Natural killer cell treated with Interleukin-12 subunit alpha and Interleukin-12 subunit beta and Interleukin-15 and Interleukin-18, amount 100 ng/mL, for 72 hours (primary cell): ENCODE measurements at regions not wholly inside any gene's neighbourhood (a gene's known extent, or its start where the extent isn't known, plus 50 kb on each side); places are given as distances from the start of the nearest gene placed in this dataset.
A peak's percentile ranks its signal among the peaks of the same experiment; 100 is the strongest.
"Not testable (repeated sequence)": the region's sequence is repeated elsewhere in the genome, so short reads cannot be mapped to it uniquely, and the experiment has no call there.

ENCODE experiments used
- ATAC-seq, 2 donors: fragments of 150-1000 bp; cut with Tn5 transposase in 1 of 2; sonication (Bioruptor Pico), chemical (Tn5 transposase) in 1 of 2; 2 replicates each; pipeline ENCODE4 v1.10.0; 2021
- DNase-seq: peaks from one replicate; pipeline ENCODE4 v3.0.0; 2022; ENCODE audit warnings: low spot score
- H3K27ac Mint-ChIP-seq, 2 donors: 1 replicate in 1 of 2; 2 replicates in 1 of 2; pipeline ENCODE4 v1.8.0; 2022; ENCODE audit warnings: mixed read lengths in 2 of 2, mild to moderate bottlenecking in 1 of 2, moderate library complexity in 1 of 2
- H3K27me3 Mint-ChIP-seq, 2 donors: 1 replicate in 1 of 2; 2 replicates in 1 of 2; pipeline ENCODE4 v1.8.0; 2022; ENCODE audit warnings: mixed read lengths in 2 of 2
- H3K36me3 Mint-ChIP-seq: one replicate; pipeline ENCODE4 v1.8.0; 2022; ENCODE audit warnings: mixed read lengths
- H3K4me1 Mint-ChIP-seq, 2 donors: 1 replicate in 1 of 2; 2 replicates in 1 of 2; pipeline ENCODE4 v1.8.0; 2022; ENCODE audit warnings: low read depth in 2 of 2, mixed read lengths in 2 of 2, mild to moderate bottlenecking in 1 of 2
- H3K4me3 Mint-ChIP-seq: one replicate; pipeline ENCODE4 v1.8.0; 2022; ENCODE audit warnings: mixed read lengths
- H3K9me3 Mint-ChIP-seq: 2 replicates; pipeline ENCODE4 v1.8.0; 2022; ENCODE audit warnings: mixed read lengths

DNA sequence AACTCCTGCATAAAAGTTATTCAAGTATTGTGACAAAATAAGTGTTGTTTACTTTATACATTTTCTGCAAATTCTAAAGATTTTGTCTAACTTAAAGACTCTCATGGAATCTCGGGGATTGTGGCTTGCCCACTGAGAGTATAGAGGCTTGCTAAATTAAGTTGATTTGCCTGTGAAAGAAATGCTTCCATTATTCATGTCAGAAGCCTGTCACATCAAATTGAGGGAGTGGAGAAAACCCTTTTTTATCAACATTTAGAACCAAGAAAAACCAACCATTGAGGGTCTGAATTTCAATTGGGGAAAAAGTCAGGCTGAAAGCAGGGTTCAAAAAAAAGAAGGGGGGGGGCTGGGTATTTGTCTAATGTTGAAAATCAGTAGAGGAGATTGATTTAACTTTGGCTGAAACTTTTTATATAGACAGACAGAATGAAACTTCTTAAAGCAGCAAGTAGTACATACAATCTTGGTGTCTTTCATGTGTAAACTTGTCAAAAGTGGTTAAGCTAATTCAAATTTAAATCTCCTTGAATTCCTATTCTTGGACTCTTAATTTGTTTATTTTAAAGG is 144.8 kb upstream of the CXorf66 start:
- DNase-seq (no peak), ATAC-seq (no peak)
- Mint-ChIP-seq H3K9me3 (no peaks in the 10 kb centered on the region), H3K27me3 (peaks cover 0 to 13% of the 10 kb centered on the region in 2 donors), H3K27ac (no peak overlapping the region), H3K4me3 (no peak overlapping the region), H3K4me1 (no peaks in the 10 kb centered on the region), H3K36me3 (no peaks in the 10 kb centered on the region)

DNA sequence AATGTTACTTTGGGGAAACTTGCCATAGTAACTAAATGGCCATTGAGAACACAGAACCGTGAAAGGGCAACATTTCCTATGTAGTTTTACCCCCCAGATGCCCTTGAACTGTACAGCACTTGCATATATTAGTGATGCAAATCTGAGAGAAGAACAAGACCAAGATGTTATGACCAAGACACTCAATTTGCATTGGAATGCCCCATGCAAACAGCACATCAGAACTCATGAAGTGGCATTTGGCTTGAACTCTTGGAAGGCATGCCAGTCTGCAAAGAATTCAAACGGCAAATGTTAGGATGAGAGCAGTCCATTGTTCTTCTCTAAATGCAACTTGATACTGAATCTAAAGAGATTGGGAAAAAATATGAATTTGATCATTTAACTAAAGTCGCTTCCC is 139.4 kb upstream of the CXorf66 start:
- H3K4me1 Mint-ChIP-seq = no peaks in the 10 kb centered on the region
- no peaks in the 10 kb centered on the region for H3K36me3 Mint-ChIP-seq
- no peak overlapping the region for H3K4me3 Mint-ChIP-seq
- no peak overlapping the region for H3K27ac Mint-ChIP-seq
- H3K9me3 Mint-ChIP-seq = no peaks in the 10 kb centered on the region
- ATAC-seq = no peak
- H3K27me3 Mint-ChIP-seq = peaks cover 8 to 11% of the 10 kb centered on the region in 2 donors
- no peak for DNase-seq

DNA sequence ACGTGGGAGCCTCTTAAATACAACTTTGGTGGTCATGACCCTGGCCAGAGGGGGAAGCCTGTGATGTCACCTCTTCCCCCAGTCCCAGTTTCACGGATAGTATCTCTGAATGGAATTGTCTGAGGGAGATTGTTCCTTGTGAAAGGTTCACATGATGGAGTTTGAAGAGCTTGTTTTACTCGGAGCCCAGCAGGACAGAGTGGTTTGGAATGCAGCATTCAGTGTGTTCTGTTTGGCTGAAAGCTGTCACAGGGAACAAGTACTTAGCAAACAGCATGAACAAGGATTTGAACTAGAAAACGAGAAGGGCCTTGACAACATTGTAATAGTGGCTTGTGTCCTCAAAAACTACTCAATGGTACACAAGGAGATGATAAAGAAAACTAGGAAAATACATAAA is 133.9 kb upstream of the CXorf66 start:
- no peak for DNase-seq
- no peak overlapping the region for H3K4me3 Mint-ChIP-seq
- H3K27ac Mint-ChIP-seq = no peak overlapping the region
- no peak for ATAC-seq
- H3K36me3 Mint-ChIP-seq = no peaks in the 10 kb centered on the region
- H3K4me1 Mint-ChIP-seq = no peaks in the 10 kb centered on the region
- H3K27me3 Mint-ChIP-seq = peaks cover 13 to 20% of the 10 kb centered on the region in 2 donors
- H3K9me3 Mint-ChIP-seq = no peaks in the 10 kb centered on the region

DNA sequence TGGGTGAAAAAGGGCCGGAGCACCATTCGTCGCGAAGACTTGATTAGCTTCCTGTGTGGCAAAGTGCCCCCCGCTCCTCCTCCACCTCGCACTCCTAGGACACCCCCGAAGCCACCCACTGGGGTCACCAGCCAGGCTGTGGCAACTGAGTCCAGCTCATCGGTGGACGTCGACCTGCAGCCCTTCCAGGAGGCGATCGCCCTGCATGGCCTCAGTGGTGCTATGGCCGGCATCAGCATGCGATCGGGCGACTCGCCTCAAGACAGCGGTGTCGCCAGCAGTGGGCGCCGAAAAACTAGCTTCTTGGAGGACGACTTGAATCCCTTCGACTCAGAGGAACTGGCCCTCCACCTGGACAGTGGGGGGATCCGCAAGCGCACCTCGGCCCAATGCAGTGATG is 126.8 kb upstream of the CXorf66 start:
- no peaks in the 10 kb centered on the region for H3K9me3 Mint-ChIP-seq

DNA sequence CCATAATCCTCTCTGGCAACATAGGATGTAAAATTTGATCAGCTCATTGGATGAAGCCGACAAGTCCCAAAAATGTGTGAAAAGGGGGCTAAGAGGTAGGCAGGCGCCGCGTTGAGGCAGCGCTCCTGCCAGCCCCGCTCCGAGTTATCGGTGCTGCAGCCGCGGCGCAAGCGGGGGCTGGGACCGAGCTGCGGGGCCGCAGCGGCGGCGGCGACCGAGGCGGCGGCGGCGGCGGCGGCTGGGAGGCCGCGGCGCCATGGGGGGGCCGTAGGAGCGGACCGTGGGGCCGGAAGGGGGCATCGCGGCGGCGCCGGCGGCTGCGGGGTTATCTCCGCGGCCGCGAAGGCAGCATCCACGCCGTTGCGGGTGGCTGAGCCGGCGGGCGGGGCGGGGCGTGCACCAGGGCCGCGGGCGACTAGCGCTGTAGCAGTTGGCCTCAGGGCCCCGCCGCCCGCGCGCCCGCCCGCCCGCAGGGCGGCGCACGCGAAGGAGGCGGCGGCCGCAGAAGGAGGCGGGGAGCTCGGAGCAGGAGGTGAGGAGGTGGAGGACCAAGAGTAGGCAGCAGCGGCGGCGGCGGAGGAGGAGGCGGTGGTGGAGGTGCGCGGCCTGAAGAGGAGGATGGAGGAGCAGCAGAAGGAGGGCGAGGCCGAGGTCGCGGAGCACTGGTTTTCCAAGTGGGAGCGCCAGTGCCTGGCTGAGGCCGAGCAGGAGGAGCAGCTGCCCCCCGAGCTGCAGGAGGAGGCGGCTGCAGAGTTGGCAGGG is 126.0 kb upstream of the CXorf66 start:
- Mint-ChIP-seq H3K27ac (no peak overlapping the region), H3K4me3 (no peak overlapping the region), H3K9me3 (no peaks in the 10 kb centered on the region), H3K36me3 (no peaks in the 10 kb centered on the region), H3K4me1 (peaks cover 0 to 4% of the 10 kb centered on the region in 2 donors), H3K27me3 (peaks cover 0 to 8% of the 10 kb centered on the region in 2 donors)
- DNase-seq (no peak), ATAC-seq (peak; percentile 74 to 87)

More for the DNA sequence above, 126.8 kb upstream of the CXorf66 start:
- DNase-seq = no peak
- Mint-ChIP-seq H3K27ac (no peak overlapping the region), H3K36me3 (no peaks in the 10 kb centered on the region), H3K27me3 (peaks cover 0 to 13% of the 10 kb centered on the region in 2 donors), H3K4me1 (peaks cover 0 to 4% of the 10 kb centered on the region in 2 donors), H3K4me3 (no peak overlapping the region)
- ATAC-seq = no peak

DNA sequence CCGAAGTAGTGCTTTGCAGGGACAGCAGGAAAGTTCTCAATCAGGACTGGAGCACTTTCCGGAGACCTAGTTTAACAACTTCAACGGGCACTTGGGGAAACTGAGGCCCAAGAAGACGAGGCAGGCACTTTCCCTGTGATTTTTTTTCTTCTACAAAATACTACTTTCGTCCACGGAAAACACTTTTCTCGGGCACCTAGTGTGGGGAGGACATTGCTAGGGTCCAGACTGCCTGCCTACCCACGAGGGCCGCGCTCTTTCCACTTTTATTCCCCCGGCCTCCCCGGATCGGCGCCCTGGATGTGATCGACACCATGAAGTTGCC is 125.4 kb upstream of the CXorf66 start:
- H3K9me3 Mint-ChIP-seq = no peaks in the 10 kb centered on the region
- H3K27ac Mint-ChIP-seq = no peak overlapping the region
- ATAC-seq = no peak
- H3K4me3 Mint-ChIP-seq = no peak overlapping the region
- peaks cover 0 to 8% of the 10 kb centered on the region in 2 donors for H3K27me3 Mint-ChIP-seq
- H3K4me1 Mint-ChIP-seq = peaks cover 0 to 4% of the 10 kb centered on the region in 2 donors
- H3K36me3 Mint-ChIP-seq = no peaks in the 10 kb centered on the region
- DNase-seq = no peak

DNA sequence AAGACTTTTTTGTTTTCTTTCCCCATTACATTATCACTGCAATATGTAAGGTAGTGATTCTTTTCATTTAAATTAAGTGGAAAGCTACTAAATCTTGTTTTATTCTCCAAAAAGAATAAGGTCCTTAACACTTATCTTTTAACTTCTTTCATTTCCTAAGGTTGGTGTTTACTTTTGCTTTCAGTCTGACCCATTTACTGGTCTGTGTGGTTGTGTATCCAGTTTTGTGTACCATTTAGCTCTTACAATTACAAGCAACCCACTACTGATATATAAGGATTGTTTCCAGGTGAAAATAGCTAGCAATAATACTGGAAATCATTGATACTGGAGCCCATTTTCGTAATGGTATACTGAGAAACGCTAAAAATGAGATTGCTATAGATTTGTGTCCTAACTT is 123.1 kb upstream of the CXorf66 start:
- Mint-ChIP-seq H3K9me3 (no peaks in the 10 kb centered on the region), H3K4me1 (peaks cover 0 to 4% of the 10 kb centered on the region in 2 donors), H3K27me3 (peaks cover 0 to 10% of the 10 kb centered on the region in 2 donors), H3K27ac (no peak overlapping the region), H3K4me3 (no peak overlapping the region), H3K36me3 (no peaks in the 10 kb centered on the region)
- DNase-seq (no peak), ATAC-seq (no peak)

DNA sequence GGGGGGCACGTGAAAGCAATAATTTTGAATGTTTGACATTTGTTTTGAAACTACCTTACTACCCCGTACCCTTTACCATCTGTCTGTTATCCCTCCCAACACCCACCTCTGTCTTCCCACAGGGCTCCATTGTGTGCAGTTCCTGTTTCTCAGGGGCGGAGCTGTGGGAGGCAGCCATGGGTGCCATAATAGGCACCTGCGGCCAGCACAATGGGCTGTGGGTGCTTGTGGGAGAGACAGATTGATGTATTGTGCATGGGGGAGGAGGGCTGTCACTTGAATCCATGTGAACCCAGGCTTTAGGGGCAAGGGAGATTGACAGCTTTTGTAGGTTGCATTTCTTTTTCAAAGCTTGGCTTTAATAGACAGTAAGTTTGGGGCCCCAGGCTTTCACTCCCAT is 122.6 kb upstream of the CXorf66 start:
- peaks cover 0 to 11% of the 10 kb centered on the region in 2 donors for H3K27me3 Mint-ChIP-seq
- no peaks in the 10 kb centered on the region for H3K36me3 Mint-ChIP-seq
- H3K4me3 Mint-ChIP-seq = no peak overlapping the region
- no peak for ATAC-seq
- H3K4me1 Mint-ChIP-seq = peaks cover 0 to 4% of the 10 kb centered on the region in 2 donors
- H3K9me3 Mint-ChIP-seq = no peaks in the 10 kb centered on the region
- no peak overlapping the region for H3K27ac Mint-ChIP-seq
- DNase-seq = no peak

DNA sequence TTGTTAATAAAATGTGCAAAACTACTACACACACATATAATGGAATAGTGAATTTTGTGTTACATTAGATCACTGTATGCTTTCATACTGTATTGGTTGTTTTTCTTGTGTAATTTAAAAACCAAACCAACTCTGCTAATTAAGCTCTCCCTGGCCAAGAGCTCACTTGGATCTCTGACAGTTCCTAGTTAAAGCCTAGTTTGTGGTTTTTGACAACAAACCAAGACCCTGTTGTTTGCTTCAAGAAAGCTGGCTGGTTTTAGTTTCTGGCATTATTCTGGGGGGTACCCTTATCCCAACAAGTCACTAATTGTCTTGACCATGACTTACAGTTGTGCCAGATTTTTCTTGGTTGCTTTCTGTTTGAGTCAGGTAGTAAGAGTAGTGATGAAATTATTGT is 121.4 kb upstream of the CXorf66 start:
- Mint-ChIP-seq H3K27ac (no peak overlapping the region), H3K4me1 (peaks cover 0 to 4% of the 10 kb centered on the region in 2 donors)

DNA sequence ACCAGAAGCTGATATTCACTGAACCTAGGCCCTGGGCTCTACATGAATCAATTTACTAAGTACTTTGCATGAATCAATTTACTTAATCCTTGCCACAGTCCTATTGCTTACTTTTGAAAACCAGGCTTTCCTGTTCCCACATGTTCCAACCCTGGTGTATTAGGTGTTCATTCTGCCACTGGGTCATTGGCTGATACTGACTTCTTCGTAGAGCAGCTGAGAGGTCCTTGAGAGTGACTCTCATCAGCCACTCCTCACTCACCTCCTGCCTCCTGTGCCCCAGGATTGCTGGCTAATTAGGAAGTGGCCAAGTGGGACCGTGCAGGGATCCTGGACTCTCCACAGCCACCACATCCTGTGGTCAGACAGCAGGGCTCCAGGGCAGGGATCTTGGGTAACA is 109.5 kb upstream of the CXorf66 start:
- H3K36me3 Mint-ChIP-seq, H3K9me3 Mint-ChIP-seq, DNase-seq, H3K4me3 Mint-ChIP-seq, H3K4me1 Mint-ChIP-seq, H3K27me3 Mint-ChIP-seq, H3K27ac Mint-ChIP-seq, ATAC-seq: not testable (repeated sequence)

More for the DNA sequence above, 121.4 kb upstream of the CXorf66 start:
- H3K4me3 Mint-ChIP-seq = no peak overlapping the region
- peaks cover 0 to 12% of the 10 kb centered on the region in 2 donors for H3K27me3 Mint-ChIP-seq
- DNase-seq (no peak), ATAC-seq (no peak)
- no peaks in the 10 kb centered on the region for H3K9me3 Mint-ChIP-seq
- H3K36me3 Mint-ChIP-seq = no peaks in the 10 kb centered on the region

DNA sequence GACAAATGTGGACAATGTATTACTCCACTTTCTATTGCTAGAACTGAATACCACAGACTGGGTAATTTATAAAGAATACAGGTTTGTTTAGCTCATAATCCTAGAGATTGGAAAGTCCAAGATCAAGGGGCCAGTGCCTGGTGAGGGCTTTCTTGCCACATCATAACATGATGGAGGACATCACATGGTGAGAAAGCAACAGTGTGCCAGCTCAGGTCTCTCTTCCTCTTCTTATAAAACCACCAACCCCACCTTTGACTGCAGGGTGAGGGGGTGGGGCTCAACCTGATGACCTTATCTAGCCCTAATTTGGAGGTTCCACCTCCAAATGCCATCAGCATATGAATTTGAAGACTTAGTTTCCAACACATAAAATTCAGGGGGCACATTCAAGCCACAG is 105.7 kb upstream of the CXorf66 start:
- Mint-ChIP-seq H3K27ac (no peak overlapping the region), H3K9me3 (no peaks in the 10 kb centered on the region), H3K27me3 (peaks cover 6 to 7% of the 10 kb centered on the region in 2 donors), H3K36me3 (no peaks in the 10 kb centered on the region), H3K4me3 (no peak overlapping the region), H3K4me1 (no peaks in the 10 kb centered on the region)
- ATAC-seq = no peak
- no peak for DNase-seq

DNA sequence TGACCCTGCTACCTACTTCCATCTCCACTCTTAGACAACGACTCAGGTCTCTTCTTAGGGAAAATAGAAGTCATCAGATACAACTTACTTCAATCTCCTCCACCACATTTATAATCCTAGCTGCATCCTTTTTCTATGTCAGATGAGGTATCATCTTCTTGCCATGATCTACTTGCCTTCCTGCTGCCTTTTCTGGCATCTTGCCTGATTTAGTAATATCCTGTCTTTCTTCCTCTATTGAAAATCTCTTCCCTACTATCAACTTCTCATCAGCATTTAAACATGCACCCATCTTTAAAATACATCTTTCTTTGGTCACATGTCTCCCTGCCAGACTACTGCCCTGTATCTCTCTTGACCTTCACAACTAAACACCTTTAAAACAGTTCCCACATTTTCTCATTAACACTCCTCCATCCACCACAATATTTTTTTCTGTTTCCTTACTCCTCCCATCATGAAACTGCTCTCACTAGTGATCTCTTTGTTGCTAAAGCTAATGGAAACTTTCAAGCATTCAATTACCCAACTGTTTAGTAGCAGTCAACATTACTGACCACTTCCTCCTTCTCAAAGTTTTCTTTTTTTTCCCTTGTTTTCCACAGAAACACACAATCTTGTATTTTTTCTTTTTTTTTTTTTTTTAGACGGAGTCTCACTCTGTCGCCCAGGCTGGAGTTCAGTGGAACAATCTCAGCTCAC is 100.8 kb upstream of the CXorf66 start:
- no peak for ATAC-seq
- H3K4me3 Mint-ChIP-seq = no peak overlapping the region
- H3K27ac Mint-ChIP-seq = no peak overlapping the region
- no peak for DNase-seq
- H3K36me3 Mint-ChIP-seq = no peaks in the 10 kb centered on the region
- no peaks in the 10 kb centered on the region for H3K4me1 Mint-ChIP-seq
- peaks cover 6 to 9% of the 10 kb centered on the region in 2 donors for H3K27me3 Mint-ChIP-seq
- H3K9me3 Mint-ChIP-seq = no peaks in the 10 kb centered on the region

DNA sequence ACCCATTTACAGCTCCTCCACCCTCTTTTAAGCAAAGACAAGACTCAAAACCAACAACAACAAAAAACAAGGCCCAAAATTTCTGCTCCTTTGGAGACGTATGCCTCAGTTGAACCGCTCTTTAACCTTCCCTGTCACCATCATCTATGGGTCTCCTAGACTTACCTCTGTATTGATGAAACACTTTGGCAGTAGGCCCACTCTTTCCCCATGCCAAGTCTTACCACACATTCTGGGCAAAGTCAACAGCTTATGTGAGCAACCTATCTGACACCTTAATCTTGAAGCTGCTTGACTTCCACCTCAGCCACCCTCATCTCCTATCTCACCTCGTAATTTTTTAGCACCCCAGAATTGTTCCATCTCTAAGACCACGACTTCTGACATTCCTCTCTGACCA is 99.7 kb upstream of the CXorf66 start:
- H3K4me3 Mint-ChIP-seq = no peak overlapping the region
- H3K27me3 Mint-ChIP-seq = peaks cover 1 to 6% of the 10 kb centered on the region in 2 donors
- no peak for DNase-seq
- no peak overlapping the region for H3K27ac Mint-ChIP-seq
- H3K9me3 Mint-ChIP-seq = no peaks in the 10 kb centered on the region
- no peaks in the 10 kb centered on the region for H3K4me1 Mint-ChIP-seq
- no peak for ATAC-seq
- H3K36me3 Mint-ChIP-seq = no peaks in the 10 kb centered on the region

DNA sequence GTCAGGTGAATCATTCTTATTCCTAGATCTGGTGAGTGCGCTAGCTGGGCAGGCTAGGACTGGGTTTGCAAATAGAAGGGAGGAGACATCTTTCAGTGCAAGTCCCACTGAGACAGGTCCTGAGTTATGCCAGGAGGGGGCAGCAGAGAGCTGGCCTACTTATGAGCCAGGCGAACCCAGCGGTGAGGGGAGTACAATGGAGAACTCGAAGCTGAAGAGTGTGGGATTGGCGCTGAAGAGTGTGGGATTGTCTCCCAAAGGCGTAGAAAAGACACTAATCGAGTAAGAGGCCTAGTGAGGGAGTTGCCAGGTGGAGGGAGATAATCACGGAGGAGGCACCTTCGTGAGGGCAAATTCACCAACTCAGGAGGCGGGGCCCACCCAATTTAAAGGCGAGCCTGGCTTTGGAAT is 91.7 kb upstream of the CXorf66 start:
- DNase-seq (peak; percentile 63), ATAC-seq (peak in 1 of 2 donors; percentile 76)
- Mint-ChIP-seq H3K27me3 (peaks cover 0 to 11% of the 10 kb centered on the region in 2 donors), H3K9me3 (no peaks in the 10 kb centered on the region), H3K4me1 (peaks cover 0 to 4% of the 10 kb centered on the region in 2 donors), H3K4me3 (no peak overlapping the region), H3K27ac (no peak overlapping the region), H3K36me3 (no peaks in the 10 kb centered on the region)
